RWPE1 (cell line): ENCODE measurements at regions not wholly inside any gene's neighbourhood (a gene's known extent, or its start where the extent isn't known, plus 50 kb on each side); places are given as distances from the start of the nearest gene placed in this dataset.

Source experiments
- CTCF ChIA-PET: fragments of 350-600 bp; sonication (Branson Sonifier 250); formaldehyde crosslinking; extraction: SDS; loops from one replicate; lab custom pipeline; 2021; lab: Yijun Ruan, JAX
- POLR2A ChIA-PET: fragments of 400-600 bp; formaldehyde crosslinking; extraction: SDS; loops from one replicate; lab custom pipeline; 2020; ENCODE audit warnings: antibody characterized with exemption; ENCODE audit not compliant: low non-redundant PET; lab: Yijun Ruan, JAX
- DNase-seq: peaks from one replicate; pipeline ENCODE4 v3.0.0; 2012; ENCODE audit warnings: low spot score
- H3K27ac ChIP-seq: fragments of 450-650 bp; 2 replicates; pipeline ENCODE4 v1.5.1; 2017
- CTCF ChIP-seq: fragments of 450-650 bp; conservative IDR thresholded peaks from 2 replicates; pipeline ENCODE4 v1.5.1; 2017; ENCODE audit warnings: low read depth, mild to moderate bottlenecking

GRCh38 chr20:50303573-50304500 lies 113.2 kb downstream of the CEBPB start:
- no peak for DNase-seq
- ChIA-PET POLR2A (no interaction called here), CTCF (interaction anchor here (1.0 kb wide), 1 partner anchor 113 kb away, joined by 4 read pairs; no protein-coding TSS in a partner anchor)

GRCh38 chr20:50304501-50304856 lies 113.8 kb downstream of the CEBPB start:
- no peak for DNase-seq
- peak overlapping the region; percentile 91 for H3K27ac ChIP-seq
- CTCF ChIA-PET, result interaction anchor here (0.6 kb wide), 1 partner anchor 196 kb away, joined by 3 read pairs; no protein-coding TSS in a partner anchor
- TF ChIP-seq CTCF, result no peak
- POLR2A ChIA-PET, result no interaction called here

More at GRCh38 chr20:50303573-50304500, 113.2 kb downstream of the CEBPB start:
- no peak for TF ChIP-seq CTCF
- peak overlapping the region; percentile 91 for H3K27ac ChIP-seq

- ChIA-PET CTCF (interaction anchor here (0.6 kb wide), 1 partner anchor 196 kb away, joined by 3 read pairs; no protein-coding TSS in a partner anchor), POLR2A (no interaction called here)
- H3K27ac ChIP-seq, result peak overlapping the region; percentile 91
- TF ChIP-seq CTCF, result no peak
- DNase-seq, result no peak
Measured at GRCh38 chr20:50304923-50305635, 114.4 kb downstream of the CEBPB start.

- peak overlapping the region; percentile 91 for H3K27ac ChIP-seq
- no peak for DNase-seq
- CTCF ChIA-PET, result interaction anchor here (1.7 kb wide), 1 partner anchor 127 kb away, joined by 4 read pairs; no protein-coding TSS in a partner anchor
- no peak for TF ChIP-seq CTCF
- POLR2A ChIA-PET, result no interaction called here
Measured at GRCh38 chr20:50305636-50306477, 115.2 kb downstream of the CEBPB start.

- ChIA-PET CTCF (interaction anchor here (0.9 to 1.7 kb wide), 3 partner anchors 36 to 157 kb away, joined by 3 to 4 read pairs (median 4); no protein-coding TSS in a partner anchor), POLR2A (no interaction called here)
- H3K27ac ChIP-seq, result peak overlapping the region; percentile 91
- DNase-seq, result no peak
- no peak for TF ChIP-seq CTCF
Measured at GRCh38 chr20:50306478-50307423, 116.1 kb downstream of the CEBPB start.
